Fibroblast of villous mesenchyme (primary cell): ENCODE measurements at regions not wholly inside any gene's neighbourhood (a gene's known extent, or its start where the extent isn't known, plus 50 kb on each side); places are given as distances from the start of the nearest gene placed in this dataset.

Experiments used
- DNase-seq: peaks from one replicate; pipeline ENCODE4 v3.0.0-alpha.2; 2010; ENCODE audit warnings: low read depth
- H3K4me3 ChIP-seq: 2 replicates; pipeline ENCODE4 v1.5.1; 2011; ENCODE audit warnings: low read depth, mild to moderate bottlenecking, low read length
- TF ChIP-seq, protein P1 (sequence below): IDR thresholded peaks from 2 replicates; pipeline ENCODE4 v1.5.1; 2012; ENCODE audit warnings: low read depth, mild to moderate bottlenecking, low read length; ENCODE audit not compliant: insufficient read depth

DNA sequence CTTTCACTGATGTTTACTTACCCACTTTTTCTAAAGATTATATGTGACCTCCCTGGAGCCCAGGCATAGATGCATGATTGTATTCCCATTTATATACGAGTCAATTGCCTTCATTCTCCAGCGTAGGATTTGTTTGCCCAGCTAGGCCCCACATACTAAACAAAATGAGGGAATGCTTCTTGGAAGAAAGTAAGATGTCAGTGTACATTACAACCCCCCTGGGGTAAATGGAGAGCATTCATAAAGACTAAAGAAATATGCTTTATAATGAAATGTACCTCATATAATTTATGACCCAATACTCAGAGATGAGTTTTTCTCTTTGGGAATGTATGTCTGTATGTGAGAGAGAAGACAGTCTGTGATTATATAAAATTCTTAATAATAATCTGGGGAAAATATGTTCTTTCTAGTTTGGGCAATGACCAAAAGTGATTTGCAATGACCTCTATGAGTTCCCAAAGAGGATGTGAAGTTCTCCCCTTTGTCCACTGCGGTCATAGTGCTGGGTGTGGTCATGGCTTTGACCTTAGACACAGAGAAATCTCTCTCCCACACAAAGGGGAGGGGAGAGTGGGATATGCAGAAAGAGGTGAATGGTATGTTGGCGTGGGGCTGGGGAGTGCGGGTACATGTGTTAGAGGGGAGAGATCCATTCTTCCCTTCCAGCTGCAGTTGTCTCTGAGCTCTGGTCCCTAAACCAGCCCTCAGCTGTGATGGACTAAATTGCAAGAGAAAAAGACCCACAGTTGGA lies 175.6 kb downstream of the EN1 start:
- no peak overlapping the region for H3K4me3 ChIP-seq
- TF ChIP-seq, protein P1, sequence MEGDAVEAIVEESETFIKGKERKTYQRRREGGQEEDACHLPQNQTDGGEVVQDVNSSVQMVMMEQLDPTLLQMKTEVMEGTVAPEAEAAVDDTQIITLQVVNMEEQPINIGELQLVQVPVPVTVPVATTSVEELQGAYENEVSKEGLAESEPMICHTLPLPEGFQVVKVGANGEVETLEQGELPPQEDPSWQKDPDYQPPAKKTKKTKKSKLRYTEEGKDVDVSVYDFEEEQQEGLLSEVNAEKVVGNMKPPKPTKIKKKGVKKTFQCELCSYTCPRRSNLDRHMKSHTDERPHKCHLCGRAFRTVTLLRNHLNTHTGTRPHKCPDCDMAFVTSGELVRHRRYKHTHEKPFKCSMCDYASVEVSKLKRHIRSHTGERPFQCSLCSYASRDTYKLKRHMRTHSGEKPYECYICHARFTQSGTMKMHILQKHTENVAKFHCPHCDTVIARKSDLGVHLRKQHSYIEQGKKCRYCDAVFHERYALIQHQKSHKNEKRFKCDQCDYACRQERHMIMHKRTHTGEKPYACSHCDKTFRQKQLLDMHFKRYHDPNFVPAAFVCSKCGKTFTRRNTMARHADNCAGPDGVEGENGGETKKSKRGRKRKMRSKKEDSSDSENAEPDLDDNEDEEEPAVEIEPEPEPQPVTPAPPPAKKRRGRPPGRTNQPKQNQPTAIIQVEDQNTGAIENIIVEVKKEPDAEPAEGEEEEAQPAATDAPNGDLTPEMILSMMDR, result no peak
- no peak for DNase-seq

DNA sequence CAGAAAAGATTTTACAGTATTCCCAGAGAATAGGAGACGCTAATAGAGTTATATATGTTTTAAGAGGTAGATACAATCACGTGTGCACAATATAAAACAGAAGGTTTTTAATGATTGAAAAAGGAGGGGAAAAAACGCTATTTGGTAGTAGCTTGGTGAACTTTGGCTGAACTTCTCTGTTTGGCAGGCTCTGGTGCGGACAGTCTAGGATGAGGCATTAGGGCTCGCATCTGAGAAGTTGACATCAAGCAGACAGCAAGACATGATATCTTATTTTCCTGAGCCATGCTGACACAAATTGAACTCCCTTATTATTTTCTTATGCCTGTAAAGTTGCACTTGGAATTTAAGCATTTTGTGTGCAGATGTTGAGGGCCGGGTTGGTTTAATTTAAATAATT lies 176.6 kb downstream of the EN1 start:
- peak; percentile 47 for DNase-seq
- no peak overlapping the region for H3K4me3 ChIP-seq
- TF ChIP-seq, protein P1, result no peak

DNA sequence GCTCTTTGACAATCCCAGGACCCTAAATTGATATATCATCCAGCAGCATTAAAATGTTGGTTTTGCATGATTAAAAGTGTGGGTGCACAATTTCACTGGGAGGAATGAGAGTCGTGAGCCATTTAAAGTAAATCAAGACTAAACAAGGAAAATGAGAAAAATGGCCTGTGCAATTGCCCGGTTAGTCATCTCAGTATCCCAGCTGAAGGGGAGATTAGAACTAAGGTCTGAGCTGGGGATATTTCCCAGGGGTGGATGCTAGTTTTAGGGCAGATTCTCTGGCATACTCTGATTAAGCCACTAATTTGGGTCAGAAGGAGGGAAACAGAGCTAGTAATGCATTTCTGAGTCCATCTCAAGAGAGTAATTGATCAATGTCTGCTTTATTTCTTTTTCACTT lies 177.2 kb downstream of the EN1 start:
- H3K4me3 ChIP-seq, result no peak overlapping the region
- DNase-seq, result no peak
- TF ChIP-seq, protein P1, result no peak

DNA sequence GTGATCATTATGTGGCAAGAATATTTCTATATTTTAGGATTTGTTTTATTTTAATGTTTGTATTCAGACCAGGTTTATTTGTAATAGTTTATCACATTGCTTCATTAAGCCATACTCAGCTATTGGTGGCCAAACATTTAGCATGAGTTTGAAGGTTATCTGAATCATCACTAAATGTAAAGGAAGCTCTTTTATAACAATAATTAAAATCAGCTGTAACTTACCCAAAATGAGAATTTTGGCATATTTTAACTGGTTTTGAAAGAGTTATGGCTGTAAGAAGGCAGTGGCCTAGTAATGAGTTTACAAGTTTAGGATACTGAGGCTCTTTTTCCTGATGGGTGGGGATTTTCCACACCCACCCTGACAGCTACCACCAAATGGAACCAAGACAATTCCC lies 177.8 kb downstream of the EN1 start:
- TF ChIP-seq, protein P1, result no peak
- no peak overlapping the region for H3K4me3 ChIP-seq
- no peak for DNase-seq

DNA sequence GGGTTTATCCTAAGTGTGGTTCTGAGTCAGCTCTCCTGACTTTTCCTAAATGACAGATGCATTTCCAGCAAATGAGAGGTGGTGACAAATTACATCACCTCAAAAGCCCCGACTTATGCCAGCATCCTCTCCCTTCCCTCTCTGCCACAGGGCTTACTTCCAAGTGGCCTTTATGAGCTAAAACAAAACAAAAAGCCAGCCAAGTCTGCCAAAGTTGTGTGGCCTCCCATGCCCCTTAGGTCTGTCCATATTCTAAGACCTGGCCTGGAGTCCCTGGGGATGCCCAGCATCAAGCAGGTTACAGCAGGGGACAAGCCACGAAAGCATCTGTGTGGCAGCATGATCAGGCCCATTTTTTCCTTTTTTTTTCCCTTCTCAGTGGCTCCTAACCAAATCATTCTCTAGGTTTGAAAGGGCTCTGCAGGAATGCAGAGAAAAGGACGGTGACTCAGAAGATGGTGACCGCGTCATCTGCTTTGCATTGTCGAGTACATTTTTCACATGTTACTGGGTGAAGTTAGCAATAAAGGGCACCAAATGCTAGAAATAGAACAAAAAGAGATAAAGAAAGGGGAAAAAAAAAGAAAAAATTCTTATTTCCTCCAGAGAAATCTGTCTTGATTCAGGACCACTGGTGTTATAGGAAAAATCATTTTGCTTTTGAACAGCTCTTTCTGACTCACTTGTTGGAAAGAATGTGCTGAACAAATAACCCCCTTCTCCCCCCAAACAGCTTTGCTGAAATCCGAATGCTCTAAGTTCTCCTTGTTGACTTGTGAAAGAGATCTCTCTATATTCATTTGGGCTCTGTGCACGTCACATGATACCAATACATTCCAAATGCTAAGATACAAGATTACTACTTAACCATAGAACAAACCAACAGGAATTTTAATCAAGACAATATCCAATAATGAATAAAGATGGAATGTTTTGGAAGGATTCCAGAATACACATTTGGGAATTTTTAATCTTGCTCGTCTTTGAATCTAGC lies 178.7 kb downstream of the EN1 start:
- TF ChIP-seq, protein P1, result no peak
- peak; percentile 73 for DNase-seq
- H3K4me3 ChIP-seq, result no peak overlapping the region

DNA sequence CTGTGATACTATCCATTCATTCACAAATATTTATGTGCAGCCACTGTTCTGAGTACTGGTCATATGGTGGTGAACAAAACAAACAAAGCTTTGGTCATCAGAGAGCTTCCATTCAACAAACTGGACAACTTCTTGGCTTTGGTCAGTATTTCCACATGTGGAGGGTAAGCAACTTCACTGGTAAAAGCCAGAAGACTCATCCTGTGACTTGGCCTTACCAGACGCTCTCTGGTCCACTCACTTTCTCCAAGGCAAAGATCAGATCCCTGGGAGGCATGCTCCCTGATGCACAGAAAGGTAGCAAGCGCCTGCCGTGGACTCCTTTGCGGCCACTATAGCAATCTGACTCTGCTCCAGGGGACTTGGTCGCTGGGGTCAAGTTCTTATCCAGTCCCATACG lies 179.5 kb downstream of the EN1 start:
- no peak overlapping the region for H3K4me3 ChIP-seq
- peak; percentile 45 for DNase-seq
- TF ChIP-seq, protein P1, result no peak
